ENCODE measurements at regions not wholly inside any gene's neighbourhood (a gene's known extent, or its start where the extent isn't known, plus 50 kb on each side); places are given as distances from the start of the nearest gene placed in this dataset.

DNA sequence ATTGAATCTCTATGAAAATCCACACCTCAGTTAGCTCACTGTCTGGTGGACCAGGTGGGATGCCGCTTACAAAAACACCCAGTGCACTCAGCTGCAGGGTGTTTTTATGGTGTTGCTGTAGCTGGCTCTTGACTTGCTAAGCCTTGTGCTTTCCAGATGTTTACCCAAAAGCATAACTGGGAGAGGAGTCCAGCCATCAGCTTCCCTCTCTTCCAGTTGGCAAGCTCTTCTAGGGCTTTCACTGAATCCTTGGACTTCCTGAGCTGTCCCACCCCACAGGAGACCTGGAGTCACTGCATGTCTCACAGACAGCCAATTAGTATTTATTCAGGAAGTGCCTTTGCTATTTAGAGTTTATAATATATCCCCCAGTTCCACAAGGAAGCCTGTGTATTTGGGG is 210.9 kb downstream of the FNDC1 start:
- TF ChIP-seq, protein P1, sequence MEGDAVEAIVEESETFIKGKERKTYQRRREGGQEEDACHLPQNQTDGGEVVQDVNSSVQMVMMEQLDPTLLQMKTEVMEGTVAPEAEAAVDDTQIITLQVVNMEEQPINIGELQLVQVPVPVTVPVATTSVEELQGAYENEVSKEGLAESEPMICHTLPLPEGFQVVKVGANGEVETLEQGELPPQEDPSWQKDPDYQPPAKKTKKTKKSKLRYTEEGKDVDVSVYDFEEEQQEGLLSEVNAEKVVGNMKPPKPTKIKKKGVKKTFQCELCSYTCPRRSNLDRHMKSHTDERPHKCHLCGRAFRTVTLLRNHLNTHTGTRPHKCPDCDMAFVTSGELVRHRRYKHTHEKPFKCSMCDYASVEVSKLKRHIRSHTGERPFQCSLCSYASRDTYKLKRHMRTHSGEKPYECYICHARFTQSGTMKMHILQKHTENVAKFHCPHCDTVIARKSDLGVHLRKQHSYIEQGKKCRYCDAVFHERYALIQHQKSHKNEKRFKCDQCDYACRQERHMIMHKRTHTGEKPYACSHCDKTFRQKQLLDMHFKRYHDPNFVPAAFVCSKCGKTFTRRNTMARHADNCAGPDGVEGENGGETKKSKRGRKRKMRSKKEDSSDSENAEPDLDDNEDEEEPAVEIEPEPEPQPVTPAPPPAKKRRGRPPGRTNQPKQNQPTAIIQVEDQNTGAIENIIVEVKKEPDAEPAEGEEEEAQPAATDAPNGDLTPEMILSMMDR (IDR thresholded peaks at IDR 0.05): no peak
- TF ChIP-seq POLR2A (IDR thresholded peaks at IDR 0.05): no peak

All from tibial nerve (tissue), 3 donors.